ENCODE measurements at regions not wholly inside any gene's neighbourhood (a gene's known extent, or its start where the extent isn't known, plus 50 kb on each side); places are given as distances from the start of the nearest gene placed in this dataset.
A peak's percentile ranks its signal among the peaks of the same experiment; 100 is the strongest.

- H3K4me1 Mint-ChIP-seq = no peaks in the 10 kb centered on the region
Observed at GRCh38 chr14:48454887-48455286, 779.5 kb upstream of the MDGA2 start.

DNA sequence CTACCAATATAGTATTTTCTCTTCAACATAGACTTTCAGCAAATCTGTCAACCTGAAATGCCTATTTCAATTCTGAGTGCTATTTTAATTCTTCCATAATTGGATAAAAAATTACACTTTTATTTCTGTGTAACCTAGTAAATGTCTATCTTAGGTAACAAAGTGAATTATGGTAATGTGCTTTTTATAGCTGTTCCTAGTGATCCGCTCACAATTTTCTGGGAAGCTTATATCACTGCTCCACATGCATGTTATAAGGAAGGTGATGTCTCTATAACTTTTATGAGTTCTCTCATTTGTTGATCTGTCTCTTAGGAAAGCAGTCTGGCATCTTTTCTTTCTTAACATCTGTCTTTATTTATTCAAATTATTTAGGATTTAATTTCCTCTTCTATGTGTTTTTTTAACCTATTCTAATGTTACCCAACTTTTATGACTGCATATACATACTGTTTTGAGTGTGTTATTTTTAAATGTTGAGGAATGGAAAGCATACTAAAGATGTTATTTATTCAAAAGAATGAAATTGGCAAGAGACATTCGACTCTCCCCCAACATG is 777.1 kb upstream of the MDGA2 start:
- Histone ChIP-seq H3F3A (ENCODE audit: low read depth) (no peaks in the 10 kb centered on the region), H3K4me1 (no peaks in the 10 kb centered on the region), H3K9ac (no peak overlapping the region), H3K36me3 (no peaks in the 10 kb centered on the region), H3K4me3 (no peak overlapping the region), H3K27ac (no peak overlapping the region), H3K79me2 (ENCODE audit: low read depth) (no peaks in the 10 kb centered on the region), H3K9me3 (ENCODE audit: low read depth) (no peaks in the 10 kb centered on the region), H3K4me2 (no peak overlapping the region), H3K27me3 (no peaks in the 10 kb centered on the region), H4K20me1 (ENCODE audit: low read depth) (no peaks in the 10 kb centered on the region), H2AFZ (replicated peaks) (no peak overlapping the region)
- H3K27ac Mint-ChIP-seq = no peak overlapping the region
- H3K4me1 Mint-ChIP-seq = no peaks in the 10 kb centered on the region
- DNase-seq (ENCODE audit: low spot score) = no peak
- no peak for TF ChIP-seq EZH2phosphoT487 (IDR thresholded peaks at IDR 0.05)
- TF ChIP-seq, protein P1, sequence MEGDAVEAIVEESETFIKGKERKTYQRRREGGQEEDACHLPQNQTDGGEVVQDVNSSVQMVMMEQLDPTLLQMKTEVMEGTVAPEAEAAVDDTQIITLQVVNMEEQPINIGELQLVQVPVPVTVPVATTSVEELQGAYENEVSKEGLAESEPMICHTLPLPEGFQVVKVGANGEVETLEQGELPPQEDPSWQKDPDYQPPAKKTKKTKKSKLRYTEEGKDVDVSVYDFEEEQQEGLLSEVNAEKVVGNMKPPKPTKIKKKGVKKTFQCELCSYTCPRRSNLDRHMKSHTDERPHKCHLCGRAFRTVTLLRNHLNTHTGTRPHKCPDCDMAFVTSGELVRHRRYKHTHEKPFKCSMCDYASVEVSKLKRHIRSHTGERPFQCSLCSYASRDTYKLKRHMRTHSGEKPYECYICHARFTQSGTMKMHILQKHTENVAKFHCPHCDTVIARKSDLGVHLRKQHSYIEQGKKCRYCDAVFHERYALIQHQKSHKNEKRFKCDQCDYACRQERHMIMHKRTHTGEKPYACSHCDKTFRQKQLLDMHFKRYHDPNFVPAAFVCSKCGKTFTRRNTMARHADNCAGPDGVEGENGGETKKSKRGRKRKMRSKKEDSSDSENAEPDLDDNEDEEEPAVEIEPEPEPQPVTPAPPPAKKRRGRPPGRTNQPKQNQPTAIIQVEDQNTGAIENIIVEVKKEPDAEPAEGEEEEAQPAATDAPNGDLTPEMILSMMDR (IDR thresholded peaks at IDR 0.05) = no peak
- TF ChIP-seq EZH2 (IDR thresholded peaks at IDR 0.05) = no peak
- no peaks in the 10 kb centered on the region for H3K9me3 Mint-ChIP-seq
- no peak overlapping the region for H3K4me3 Mint-ChIP-seq
- H3K36me3 Mint-ChIP-seq = no peaks in the 10 kb centered on the region
- H3K27me3 Mint-ChIP-seq (ENCODE audit: insufficient read depth, low read depth) = no peaks in the 10 kb centered on the region

More at GRCh38 chr14:48454887-48455286, 779.5 kb upstream of the MDGA2 start:
- H3K27me3 ChIP-seq = no peaks in the 10 kb centered on the region
- no peaks in the 10 kb centered on the region for H3K79me2 ChIP-seq (ENCODE audit: low read depth)
- H3K27me3 Mint-ChIP-seq (ENCODE audit: insufficient read depth, low read depth) = no peaks in the 10 kb centered on the region
- no peak overlapping the region for H3K9ac ChIP-seq
- H3K36me3 Mint-ChIP-seq = no peaks in the 10 kb centered on the region
- H3K9me3 ChIP-seq (ENCODE audit: low read depth) = no peaks in the 10 kb centered on the region
- H3K9me3 Mint-ChIP-seq = no peaks in the 10 kb centered on the region
- H3K4me2 ChIP-seq = no peak overlapping the region
- H3K4me3 ChIP-seq = no peak overlapping the region
- H3K27ac ChIP-seq = no peak overlapping the region
- H3K4me1 ChIP-seq = no peaks in the 10 kb centered on the region
- no peak for DNase-seq (ENCODE audit: low spot score)
- no peak overlapping the region for H3K4me3 Mint-ChIP-seq
- TF ChIP-seq EZH2phosphoT487 (IDR thresholded peaks at IDR 0.05) (no peak), EZH2 (IDR thresholded peaks at IDR 0.05) (no peak)
- TF ChIP-seq, protein P1 (IDR thresholded peaks at IDR 0.05) = no peak
- no peaks in the 10 kb centered on the region for H3K36me3 ChIP-seq
- H2AFZ ChIP-seq (replicated peaks) = no peak overlapping the region
- no peaks in the 10 kb centered on the region for H4K20me1 ChIP-seq (ENCODE audit: low read depth)
- no peak overlapping the region for H3K27ac Mint-ChIP-seq
- H3F3A ChIP-seq (ENCODE audit: low read depth) = no peaks in the 10 kb centered on the region

- no peaks in the 10 kb centered on the region for H3K79me2 ChIP-seq (ENCODE audit: low read depth)
- H4K20me1 ChIP-seq (ENCODE audit: low read depth) = no peaks in the 10 kb centered on the region
- H3K9ac ChIP-seq = no peak overlapping the region
- Mint-ChIP-seq H3K27me3 (ENCODE audit: insufficient read depth, low read depth) (peaks cover 2% of the 10 kb centered on the region), H3K4me3 (no peak overlapping the region), H3K27ac (no peak overlapping the region), H3K9me3 (no peaks in the 10 kb centered on the region), H3K4me1 (no peaks in the 10 kb centered on the region), H3K36me3 (no peaks in the 10 kb centered on the region)
- H3K4me1 ChIP-seq = no peaks in the 10 kb centered on the region
- H3K9me3 ChIP-seq (ENCODE audit: low read depth) = no peaks in the 10 kb centered on the region
- H3K36me3 ChIP-seq = no peaks in the 10 kb centered on the region
- no peak overlapping the region for H3K4me2 ChIP-seq
- no peak overlapping the region for H3K27ac ChIP-seq
- no peak overlapping the region for H3K4me3 ChIP-seq
- TF ChIP-seq, protein P1 (IDR thresholded peaks at IDR 0.05) = no peak
- DNase-seq (ENCODE audit: low spot score) = no peak
- H2AFZ ChIP-seq (replicated peaks) = peak overlapping the region; percentile 50
- H3K27me3 ChIP-seq = no peaks in the 10 kb centered on the region
- no peaks in the 10 kb centered on the region for H3F3A ChIP-seq (ENCODE audit: low read depth)
Observed at GRCh38 chr14:48435221-48435620, 759.8 kb upstream of the MDGA2 start.

Data from neural progenitor cell (in vitro differentiated cells).